ENCODE measurements at regions not wholly inside any gene's neighbourhood (a gene's known extent, or its start where the extent isn't known, plus 50 kb on each side); places are given as distances from the start of the nearest gene placed in this dataset.

DNA sequence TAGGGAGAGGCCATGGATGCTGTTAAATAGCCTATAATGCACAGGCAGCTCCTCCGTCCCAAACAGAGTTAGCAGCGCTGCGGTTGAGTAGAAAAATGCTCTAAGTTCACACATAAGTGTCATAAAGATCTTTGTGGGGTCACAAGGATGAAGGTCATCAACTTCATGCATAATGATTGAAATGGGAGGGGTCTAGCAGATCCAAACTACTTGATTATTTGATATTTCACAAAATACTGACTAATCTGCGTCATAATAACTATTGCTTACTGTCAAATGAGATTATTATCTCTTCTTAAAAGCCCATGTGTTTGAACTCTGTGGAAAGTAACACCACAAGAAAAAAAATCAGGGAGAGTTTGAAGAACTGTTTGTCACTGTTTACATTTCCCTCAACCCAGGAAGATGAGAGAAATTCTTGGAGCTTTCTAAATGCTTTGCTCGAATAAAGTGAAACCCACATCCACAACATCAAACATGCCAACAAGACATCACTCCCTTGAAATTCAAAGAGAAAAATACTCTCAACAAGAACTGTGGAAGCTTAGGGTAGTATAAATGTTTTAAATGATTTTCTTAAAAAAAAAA, 50.5 kb upstream of the CREB1 start:
- no peak for TF ChIP-seq CTCF (conservative IDR thresholded peaks at IDR 0.05)
- no peak for TF ChIP-seq ZFX (IDR thresholded peaks at IDR 0.05)

Data from C4-2B (cell line).